ENCODE measurements at regions not wholly inside any gene's neighbourhood (a gene's known extent, or its start where the extent isn't known, plus 50 kb on each side); places are given as distances from the start of the nearest gene placed in this dataset.

DNA sequence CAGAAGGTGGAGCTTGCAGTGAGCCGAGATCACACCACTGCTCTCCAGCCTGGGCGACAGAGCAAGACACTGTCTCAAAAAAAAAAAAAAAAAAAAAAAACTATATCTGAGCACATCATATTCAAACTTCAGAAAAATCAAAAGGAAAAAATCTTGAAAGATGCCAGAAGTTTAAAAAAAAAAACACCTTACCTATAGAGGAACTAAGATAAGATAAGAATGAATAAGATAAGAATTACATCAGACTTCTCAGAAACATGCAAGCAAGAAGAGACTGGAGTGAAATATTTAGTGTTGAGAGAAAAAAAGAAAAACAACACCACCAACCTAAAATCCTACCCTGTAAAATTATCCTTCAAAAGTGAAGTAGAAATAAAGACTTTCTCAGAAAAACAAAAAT is 116.8 kb upstream of the ARID1B start:
- H3K4me2 ChIP-seq (ENCODE audit: low read depth, low read length), result no peak overlapping the region
- no peaks in the 10 kb centered on the region for H3K9me3 ChIP-seq (replicated peaks; ENCODE audit: insufficient read depth, low read length)
- H3K9me2 ChIP-seq (replicated peaks; ENCODE audit: insufficient read depth, low read length), result no peaks in the 10 kb centered on the region
- TF ChIP-seq EZH2 (optimal IDR thresholded peaks at IDR 0.05; ENCODE audit: low read depth, low read length), result no peak
- TF ChIP-seq, protein P1, sequence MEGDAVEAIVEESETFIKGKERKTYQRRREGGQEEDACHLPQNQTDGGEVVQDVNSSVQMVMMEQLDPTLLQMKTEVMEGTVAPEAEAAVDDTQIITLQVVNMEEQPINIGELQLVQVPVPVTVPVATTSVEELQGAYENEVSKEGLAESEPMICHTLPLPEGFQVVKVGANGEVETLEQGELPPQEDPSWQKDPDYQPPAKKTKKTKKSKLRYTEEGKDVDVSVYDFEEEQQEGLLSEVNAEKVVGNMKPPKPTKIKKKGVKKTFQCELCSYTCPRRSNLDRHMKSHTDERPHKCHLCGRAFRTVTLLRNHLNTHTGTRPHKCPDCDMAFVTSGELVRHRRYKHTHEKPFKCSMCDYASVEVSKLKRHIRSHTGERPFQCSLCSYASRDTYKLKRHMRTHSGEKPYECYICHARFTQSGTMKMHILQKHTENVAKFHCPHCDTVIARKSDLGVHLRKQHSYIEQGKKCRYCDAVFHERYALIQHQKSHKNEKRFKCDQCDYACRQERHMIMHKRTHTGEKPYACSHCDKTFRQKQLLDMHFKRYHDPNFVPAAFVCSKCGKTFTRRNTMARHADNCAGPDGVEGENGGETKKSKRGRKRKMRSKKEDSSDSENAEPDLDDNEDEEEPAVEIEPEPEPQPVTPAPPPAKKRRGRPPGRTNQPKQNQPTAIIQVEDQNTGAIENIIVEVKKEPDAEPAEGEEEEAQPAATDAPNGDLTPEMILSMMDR (IDR thresholded peaks at IDR 0.05; ENCODE audit: low read length), result no peak
- no peak for TF ChIP-seq EZH2phosphoT487 (IDR thresholded peaks at IDR 0.05; ENCODE audit: low read length)
- no peak overlapping the region for H3K4me3 ChIP-seq (ENCODE audit: low read length)
- H3K9ac ChIP-seq (ENCODE audit: low read length), result no peak overlapping the region
- no peak overlapping the region for H2AFZ ChIP-seq (ENCODE audit: low read length)
- no peaks in the 10 kb centered on the region for H3K36me3 ChIP-seq (replicated peaks; ENCODE audit: insufficient read depth, low read length)
- no peaks in the 10 kb centered on the region for H3F3A ChIP-seq (ENCODE audit: insufficient read depth, low read length)
- no peaks in the 10 kb centered on the region for H3K27me3 ChIP-seq (replicated peaks; ENCODE audit: insufficient read depth, low read length)
- no peak overlapping the region for H3K27ac ChIP-seq (ENCODE audit: low read length)
- no peaks in the 10 kb centered on the region for H3K4me1 ChIP-seq (ENCODE audit: low read length)
- no peaks in the 10 kb centered on the region for H3K79me2 ChIP-seq (ENCODE audit: low read length)
- no peaks in the 10 kb centered on the region for H4K20me1 ChIP-seq (ENCODE audit: insufficient read depth, low read length)
- no peak for DNase-seq

DNA sequence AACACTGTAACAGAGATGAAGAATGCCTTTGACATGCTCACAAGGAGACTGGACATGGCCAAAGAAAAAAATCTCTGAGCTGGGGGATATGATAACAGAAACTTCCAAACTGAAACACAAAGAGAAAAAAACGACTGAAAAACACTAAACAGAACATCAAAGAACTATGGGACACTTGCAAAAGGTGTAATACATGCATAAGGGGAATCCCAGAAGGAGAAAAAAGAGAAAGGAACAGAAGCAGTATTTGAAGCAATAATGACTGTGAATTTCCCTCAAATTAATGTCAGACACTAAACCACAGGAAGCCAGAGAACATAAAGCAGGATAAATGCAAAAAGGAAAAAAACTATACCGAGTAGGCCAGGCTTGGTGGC is 117.4 kb upstream of the ARID1B start:
- Histone ChIP-seq H3K4me2 (ENCODE audit: low read depth, low read length) (no peak overlapping the region), H3K9ac (ENCODE audit: low read length) (no peak overlapping the region), H3K79me2 (ENCODE audit: low read length) (no peaks in the 10 kb centered on the region), H3K4me1 (ENCODE audit: low read length) (no peaks in the 10 kb centered on the region), H3K9me3 (replicated peaks; ENCODE audit: insufficient read depth, low read length) (no peaks in the 10 kb centered on the region), H3F3A (ENCODE audit: insufficient read depth, low read length) (no peaks in the 10 kb centered on the region), H3K36me3 (replicated peaks; ENCODE audit: insufficient read depth, low read length) (no peaks in the 10 kb centered on the region), H3K27ac (ENCODE audit: low read length) (no peak overlapping the region), H2AFZ (ENCODE audit: low read length) (no peak overlapping the region), H3K9me2 (replicated peaks; ENCODE audit: insufficient read depth, low read length) (no peaks in the 10 kb centered on the region), H3K27me3 (replicated peaks; ENCODE audit: insufficient read depth, low read length) (no peaks in the 10 kb centered on the region), H3K4me3 (ENCODE audit: low read length) (no peak overlapping the region), H4K20me1 (ENCODE audit: insufficient read depth, low read length) (no peaks in the 10 kb centered on the region)
- TF ChIP-seq EZH2 (optimal IDR thresholded peaks at IDR 0.05; ENCODE audit: low read depth, low read length), result no peak
- TF ChIP-seq, protein P1 (IDR thresholded peaks at IDR 0.05; ENCODE audit: low read length), result no peak
- no peak for TF ChIP-seq EZH2phosphoT487 (IDR thresholded peaks at IDR 0.05; ENCODE audit: low read length)
- DNase-seq, result no peak

DNA sequence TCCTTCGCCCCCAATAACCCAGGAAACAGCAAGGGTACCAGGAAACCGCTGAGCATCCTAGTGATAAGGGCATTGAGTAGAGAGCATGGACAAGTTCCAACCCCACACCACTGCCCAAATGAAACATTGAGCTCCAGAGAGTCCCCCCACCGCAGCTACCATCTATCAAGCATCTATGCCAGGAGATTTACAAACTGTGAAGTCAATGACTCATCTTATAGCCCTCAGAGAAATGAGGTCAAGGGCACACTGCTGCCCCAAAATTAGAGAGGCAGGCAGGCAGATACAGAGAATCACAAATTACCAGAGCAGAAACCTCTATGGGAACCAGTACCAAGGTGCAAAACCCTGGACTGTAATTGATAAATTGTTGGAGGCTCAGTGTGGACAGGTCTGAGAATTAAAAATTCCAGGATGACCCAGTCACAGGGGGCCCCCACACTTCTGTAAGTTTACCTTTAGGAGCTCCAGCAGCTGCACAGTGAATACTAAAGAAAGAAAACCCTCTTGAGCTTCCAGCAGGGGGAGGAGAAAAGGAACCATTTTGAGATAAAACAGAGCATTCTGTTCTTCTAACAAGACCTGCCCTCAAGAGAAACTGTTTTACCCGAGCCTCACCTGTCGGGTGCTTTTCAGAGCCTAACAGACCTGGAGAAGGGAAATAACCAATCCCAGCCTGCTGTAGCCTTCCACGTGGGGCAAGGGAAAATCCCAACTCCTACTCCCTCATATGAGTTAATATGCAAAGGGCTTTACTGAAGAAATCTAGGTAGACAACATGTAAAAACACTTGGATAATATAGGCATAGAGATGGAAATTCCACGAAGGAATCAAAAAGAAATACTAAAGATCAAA is 118.0 kb upstream of the ARID1B start:
- no peaks in the 10 kb centered on the region for H4K20me1 ChIP-seq (ENCODE audit: insufficient read depth, low read length)
- no peaks in the 10 kb centered on the region for H3K4me1 ChIP-seq (ENCODE audit: low read length)
- no peaks in the 10 kb centered on the region for H3K79me2 ChIP-seq (ENCODE audit: low read length)
- H2AFZ ChIP-seq (ENCODE audit: low read length), result no peak overlapping the region
- TF ChIP-seq EZH2 (optimal IDR thresholded peaks at IDR 0.05; ENCODE audit: low read depth, low read length) (no peak), EZH2phosphoT487 (IDR thresholded peaks at IDR 0.05; ENCODE audit: low read length) (no peak)
- TF ChIP-seq, protein P1 (IDR thresholded peaks at IDR 0.05; ENCODE audit: low read length), result no peak
- no peaks in the 10 kb centered on the region for H3K9me2 ChIP-seq (replicated peaks; ENCODE audit: insufficient read depth, low read length)
- H3K4me3 ChIP-seq (ENCODE audit: low read length), result no peak overlapping the region
- H3K27ac ChIP-seq (ENCODE audit: low read length), result no peak overlapping the region
- H3K9me3 ChIP-seq (replicated peaks; ENCODE audit: insufficient read depth, low read length), result no peaks in the 10 kb centered on the region
- no peaks in the 10 kb centered on the region for H3F3A ChIP-seq (ENCODE audit: insufficient read depth, low read length)
- no peaks in the 10 kb centered on the region for H3K27me3 ChIP-seq (replicated peaks; ENCODE audit: insufficient read depth, low read length)
- H3K9ac ChIP-seq (ENCODE audit: low read length), result no peak overlapping the region
- DNase-seq, result no peak
- H3K36me3 ChIP-seq (replicated peaks; ENCODE audit: insufficient read depth, low read length), result no peaks in the 10 kb centered on the region
- H3K4me2 ChIP-seq (ENCODE audit: low read depth, low read length), result no peak overlapping the region
